Activated CD8-positive, alpha-beta memory T cell treated with anti-CD3 and anti-CD28 coated beads for 48 hours (primary cell): ENCODE measurements at regions not wholly inside any gene's neighbourhood (a gene's known extent, or its start where the extent isn't known, plus 50 kb on each side); places are given as distances from the start of the nearest gene placed in this dataset.

Experiments used
- DNase-seq, 3 experiments: peaks; one replicate each; pipeline ENCODE4 v3.0.0-alpha.2; 2020; ENCODE audit warnings: low read depth in 2 of 3, low spot score in 2 of 3

DNA sequence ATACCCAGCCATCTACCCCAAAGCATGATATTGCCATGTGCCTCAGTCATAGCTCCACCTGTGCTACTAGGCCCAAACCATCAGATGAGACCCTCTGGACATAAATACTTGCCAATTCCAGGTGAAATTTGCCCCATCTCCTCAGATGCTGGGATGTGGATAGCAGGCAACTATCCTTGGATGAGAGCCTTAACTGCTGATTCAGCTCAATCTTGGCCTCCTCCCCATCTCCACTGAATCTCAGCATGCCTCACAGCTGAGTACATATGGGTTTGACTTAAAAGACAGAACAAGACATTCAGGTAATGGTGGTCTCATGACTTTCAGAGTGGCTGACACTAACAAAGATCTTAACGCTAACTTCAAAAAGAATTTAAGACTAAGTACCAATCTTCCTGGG is 50.8 kb upstream of the KLHL13 start:
- DNase-seq: no peak

- DNase-seq: no peak
Observed at GRCh38 chrX:118171356-118171755, 54.7 kb upstream of the KLHL13 start.

GRCh38 chrX:118174516-118175098 is 58.0 kb upstream of the KLHL13 start:
- no peak for DNase-seq

DNA sequence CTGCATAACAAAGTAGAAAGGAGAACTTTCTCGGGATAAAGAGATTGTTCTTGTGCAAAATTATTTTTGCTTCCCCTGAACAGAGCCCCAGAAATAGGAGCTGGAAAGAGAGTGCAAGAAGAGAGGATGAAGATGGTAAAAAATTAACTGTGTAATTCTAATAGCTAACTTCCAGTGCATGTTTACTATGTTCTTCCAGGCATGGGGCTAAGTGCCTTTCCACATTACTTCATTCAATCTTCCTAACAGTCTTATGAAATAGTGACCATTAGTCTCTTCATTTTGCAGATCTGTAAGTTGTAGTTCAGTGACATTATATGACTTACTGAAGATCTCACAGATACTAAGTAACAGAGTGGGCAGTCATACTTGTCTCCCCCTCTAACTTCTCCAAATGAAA is 61.1 kb upstream of the KLHL13 start:
- DNase-seq: no peak

DNA sequence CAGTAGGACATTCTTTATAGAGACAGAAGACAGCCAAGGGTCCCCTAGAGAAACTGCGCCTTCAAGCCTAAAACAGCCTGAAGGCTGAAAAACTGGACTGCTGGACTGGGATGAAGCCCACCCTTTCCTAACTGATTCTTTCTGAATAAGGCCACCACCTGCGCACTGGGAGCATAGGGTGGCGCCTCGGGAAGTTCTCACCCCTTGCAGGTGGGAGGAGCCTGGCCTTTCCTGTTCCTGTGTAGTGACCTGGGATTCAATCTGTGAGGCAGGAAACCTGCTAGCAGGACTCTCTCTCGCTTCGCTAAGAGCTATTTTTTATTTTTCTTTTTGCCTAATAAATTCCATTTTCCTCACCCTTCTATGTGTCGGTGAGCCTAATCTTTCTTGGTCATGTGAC is 61.8 kb upstream of the KLHL13 start:
- DNase-seq: no peak

GRCh38 chrX:118179161-118179560 is 62.6 kb upstream of the KLHL13 start:
- no peak for DNase-seq

- no peak for DNase-seq
Observed at GRCh38 chrX:118179718-118180117, 63.1 kb upstream of the KLHL13 start.

DNA sequence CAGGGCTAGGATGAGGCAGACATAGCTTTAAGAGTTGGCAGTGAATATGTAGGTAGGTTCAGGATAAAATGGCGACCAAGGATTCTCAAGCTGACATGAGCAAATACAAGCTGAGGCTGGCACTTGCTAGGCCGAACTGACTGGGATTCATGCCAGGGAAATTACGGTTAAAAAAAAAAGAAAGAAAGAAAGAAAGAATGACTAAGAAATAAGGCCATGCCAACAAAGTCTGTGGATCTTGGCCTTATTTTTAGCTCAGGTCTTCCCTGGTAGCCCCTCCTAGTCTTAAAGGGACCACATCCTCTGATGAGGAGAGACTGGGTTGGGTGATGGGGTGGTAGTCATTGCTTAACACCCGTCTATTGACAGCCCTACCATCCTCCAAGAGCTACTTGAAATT is 64.4 kb upstream of the KLHL13 start:
- DNase-seq: no peak

GRCh38 chrX:118182025-118182424 is 65.4 kb upstream of the KLHL13 start:
- DNase-seq: no peak

DNA sequence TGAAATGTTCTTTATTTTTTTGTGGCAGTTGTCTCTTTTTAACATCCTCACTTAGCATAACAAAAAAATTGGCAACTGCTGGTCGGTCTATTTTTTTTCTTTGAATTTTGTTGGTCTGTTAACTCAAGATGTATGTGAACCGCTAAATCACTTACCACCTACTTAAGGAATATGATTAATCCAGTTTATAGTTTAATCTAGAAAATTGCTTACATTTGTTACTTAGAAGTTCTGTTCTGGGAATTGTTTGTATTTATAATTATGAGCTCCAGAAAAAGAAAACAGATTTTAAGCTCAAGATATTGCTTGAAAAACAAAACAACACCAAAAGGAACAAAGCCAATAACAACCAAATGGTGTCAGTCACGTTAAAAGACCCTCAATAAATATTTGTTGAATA is 66.1 kb upstream of the KLHL13 start:
- DNase-seq: no peak

DNA sequence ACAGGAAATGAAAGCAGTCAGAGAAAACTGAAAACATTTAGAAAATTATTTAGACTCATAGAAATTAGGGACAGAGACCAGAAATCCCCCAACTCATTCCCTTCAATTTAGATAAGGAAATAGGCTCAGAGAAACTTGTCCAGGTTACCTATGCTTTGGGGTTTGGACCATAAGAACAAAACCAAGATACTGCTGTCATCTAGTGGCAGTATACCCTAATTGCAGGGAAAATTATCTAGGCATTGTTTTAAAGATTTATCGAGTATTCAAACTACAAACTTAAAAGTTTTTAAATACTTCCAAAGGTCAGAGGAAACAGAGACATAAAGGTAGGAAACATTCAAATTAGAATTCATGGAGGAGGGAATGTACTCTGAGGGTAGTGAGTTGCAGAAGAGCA is 67.0 kb upstream of the KLHL13 start:
- DNase-seq: no peak

DNA sequence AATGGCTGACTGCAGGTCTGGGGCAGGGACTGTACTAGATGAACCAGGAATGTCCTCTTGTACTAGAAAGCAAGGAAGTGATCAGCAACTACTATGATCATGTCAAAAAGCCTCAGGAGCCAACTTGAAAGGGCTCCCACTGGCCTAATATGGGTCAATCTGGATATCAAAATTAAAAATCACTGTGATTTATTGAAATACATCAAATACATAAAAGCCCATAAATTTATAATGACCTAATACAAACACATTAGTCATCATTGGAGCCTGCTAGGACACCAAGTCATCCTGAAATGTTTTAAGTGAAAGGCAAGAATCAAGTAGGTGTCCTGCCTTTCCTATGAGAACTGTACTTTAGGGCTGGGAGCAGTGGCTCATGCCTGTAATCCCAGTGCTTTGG is 70.5 kb upstream of the KLHL13 start:
- no peak for DNase-seq

DNA sequence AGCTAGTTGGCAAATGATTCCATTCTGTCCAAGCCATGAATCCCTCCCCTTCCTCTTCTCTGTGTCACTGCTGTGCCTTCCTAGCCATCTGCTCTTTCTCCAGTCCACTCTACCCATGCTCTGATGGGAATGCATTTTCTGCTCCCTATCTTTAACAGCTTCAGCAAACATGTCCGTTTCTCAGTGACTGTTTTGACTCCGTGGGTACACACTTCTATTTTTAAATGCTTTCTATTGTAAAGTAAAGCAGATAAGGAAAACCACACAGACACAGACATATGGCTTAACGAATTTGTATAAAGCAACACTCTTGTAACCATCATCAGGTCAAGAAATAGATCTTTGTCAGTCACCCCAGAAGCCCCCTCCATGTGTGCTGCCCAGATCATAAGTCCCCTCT is 72.4 kb upstream of the KLHL13 start:
- DNase-seq: no peak

DNA sequence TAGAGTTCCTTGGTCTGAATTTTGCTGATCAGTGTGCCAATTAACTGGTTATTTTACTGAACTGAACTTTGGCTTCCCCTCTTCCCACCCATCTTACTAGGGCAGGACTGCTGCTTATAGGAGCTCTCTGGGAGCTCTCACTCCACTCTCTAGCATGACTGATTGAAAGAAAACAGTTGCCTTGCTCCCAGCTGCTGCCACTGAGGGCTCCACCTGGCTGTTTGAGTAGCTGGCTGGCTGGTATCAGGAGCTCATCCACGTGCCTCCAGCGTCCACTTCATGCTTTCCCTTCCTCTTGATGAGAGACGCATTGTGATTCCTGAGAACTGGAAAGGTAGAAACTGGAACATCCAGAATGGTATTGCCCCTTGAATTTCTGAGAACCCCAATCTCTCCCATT is 73.0 kb upstream of the KLHL13 start:
- no peak for DNase-seq

GRCh38 chrX:118197730-118198129 is 81.1 kb upstream of the KLHL13 start:
- DNase-seq: no peak

- no peak for DNase-seq
Observed at GRCh38 chrX:118198577-118198976, 82.0 kb upstream of the KLHL13 start.

DNA sequence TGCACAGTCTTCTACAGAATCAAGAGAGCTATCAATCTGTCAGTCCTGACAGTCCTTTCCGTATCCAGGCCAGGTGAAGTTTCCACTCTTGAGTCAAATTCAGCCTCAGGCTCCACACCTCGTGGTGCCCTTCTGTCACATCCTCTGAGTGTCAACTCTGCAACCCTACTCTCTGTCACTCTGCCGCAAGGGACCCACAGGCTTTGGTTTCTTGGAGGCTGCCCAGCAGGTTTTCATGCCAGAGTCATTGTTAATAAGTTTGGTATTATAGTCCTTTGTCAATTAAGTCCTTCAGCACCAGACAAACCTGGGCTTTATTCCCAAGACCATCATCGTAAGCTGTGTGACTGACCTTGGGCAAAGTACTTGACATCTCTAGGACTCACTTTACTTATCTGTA is 83.4 kb upstream of the KLHL13 start:
- no peak for DNase-seq

DNA sequence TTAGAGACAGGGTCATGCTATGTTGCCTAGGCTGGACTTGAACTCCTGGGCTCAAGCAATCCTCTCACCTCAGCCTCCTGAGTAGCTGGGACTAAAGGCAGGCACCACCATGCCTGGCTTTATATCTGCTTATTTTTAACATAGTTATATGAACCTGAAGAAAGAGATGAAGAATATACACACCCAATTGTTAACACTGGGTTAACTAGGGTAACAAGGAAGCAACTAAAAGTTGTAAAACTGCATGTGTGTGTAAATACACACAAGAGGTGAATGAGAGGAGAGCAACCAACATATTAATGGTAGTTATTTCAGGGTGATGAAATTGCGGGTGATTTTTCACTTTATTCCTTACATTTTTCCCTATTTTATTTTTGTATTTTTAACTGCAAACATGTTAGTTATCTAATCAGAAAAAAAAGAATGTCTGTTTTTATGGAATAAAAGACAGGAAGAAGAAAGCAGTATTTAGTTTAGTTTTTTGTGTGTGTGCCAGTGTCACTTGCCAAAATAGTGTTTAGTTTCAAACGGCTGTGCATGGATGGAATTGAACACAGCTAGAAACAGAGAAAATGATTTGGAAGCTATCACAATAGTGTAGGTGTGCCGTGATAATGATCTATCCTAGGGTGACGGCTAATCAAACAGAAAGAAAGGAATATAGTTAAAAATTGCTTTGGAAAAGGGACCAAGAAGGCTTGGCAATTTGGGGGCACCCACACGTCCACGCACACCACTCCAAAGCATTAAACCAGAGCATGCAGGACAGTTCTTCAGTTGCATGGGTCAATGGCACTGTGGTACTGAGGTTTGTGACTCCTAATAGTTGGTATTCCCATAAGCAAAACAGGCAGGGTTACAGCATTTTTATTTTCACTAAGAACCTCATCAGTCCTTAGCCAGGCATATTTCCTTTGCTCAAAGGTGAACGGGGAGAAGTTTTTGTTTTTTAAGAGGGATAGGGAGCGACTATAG is 89.1 kb upstream of the KLHL13 start:
- DNase-seq: no peak

DNA sequence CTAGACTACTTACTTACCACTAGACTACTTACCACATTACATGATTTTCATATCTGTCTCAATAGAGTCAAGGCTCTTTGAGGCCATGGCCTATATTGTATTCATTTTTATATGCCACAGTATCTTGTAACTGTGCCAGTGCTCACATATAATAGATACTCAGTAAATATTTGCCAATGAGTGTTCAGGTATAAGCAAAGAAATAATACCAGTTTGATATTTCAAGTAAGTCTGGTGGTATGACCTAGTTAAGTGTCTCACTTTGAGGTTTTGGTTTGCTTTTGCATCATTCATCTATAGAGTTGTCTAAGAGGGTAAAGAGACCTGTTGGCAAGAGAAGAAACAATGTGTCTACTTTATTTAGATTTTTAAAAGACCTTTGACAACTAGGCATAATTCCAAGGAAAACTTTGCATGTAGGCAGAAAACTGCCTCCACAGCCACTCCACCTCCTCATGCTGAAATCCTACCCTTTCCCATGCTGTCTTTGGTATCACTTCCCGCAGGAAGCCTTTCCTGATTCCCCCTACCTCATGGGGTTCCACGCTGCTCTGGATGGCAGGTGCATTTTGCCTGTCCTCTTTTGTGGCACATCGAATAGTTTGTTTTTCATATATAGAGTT is 91.3 kb upstream of the KLHL13 start:
- no peak for DNase-seq

- no peak for DNase-seq
Observed at GRCh38 chrX:118208481-118208880, 91.9 kb upstream of the KLHL13 start.

DNA sequence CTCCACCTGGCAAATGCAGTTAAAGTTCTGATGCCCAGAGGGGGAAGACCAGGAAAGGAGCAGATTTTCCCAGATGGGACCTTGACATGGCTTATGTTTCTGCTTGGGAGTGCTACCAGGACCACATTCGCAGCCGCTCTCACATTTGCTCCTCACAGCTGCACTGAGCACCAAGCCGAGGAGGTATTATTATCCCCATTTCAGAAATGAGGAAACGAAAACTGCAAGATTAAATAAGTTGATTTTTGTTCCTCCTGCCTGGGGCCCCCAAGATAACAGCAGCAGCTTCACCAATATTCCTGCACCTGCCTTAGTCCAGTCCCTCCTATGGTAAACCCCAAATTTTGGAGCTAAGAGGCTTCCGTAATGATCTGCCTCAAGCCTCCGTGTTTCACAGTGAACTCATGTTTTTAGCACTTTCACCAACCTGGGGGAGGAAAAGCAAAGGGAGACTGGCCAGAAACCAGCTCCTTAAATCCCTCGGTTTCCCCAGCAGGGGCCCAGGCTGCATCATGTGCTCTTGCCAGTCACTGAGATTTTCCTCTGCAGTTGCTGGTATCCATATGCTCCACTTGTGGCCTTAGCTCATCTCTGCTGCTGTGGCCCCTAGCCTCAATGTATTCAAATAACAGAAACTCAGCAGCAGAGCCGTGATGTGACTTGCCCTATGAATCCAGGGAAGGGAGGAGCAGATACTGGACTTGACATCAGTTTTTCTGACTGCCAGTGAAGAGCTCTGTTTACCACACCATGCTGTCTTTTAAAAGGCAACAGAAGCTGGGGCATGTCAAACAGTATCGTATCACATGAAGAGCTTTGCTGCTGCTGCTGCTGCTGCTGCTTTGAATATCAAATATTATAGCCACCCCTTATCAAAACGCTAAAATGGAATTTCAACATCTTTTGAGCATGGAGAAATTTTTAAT is 95.5 kb upstream of the KLHL13 start:
- no peak for DNase-seq
